Activated CD4-positive, alpha-beta T cell treated with anti-CD3 and anti-CD28 coated beads, Interleukin-2, Interleukin-4, amounts not matched to agents 100 ng/mL and 50 ng/mL, durations not matched to agents 16 hours and 8 hours (primary cell): ENCODE measurements at regions not wholly inside any gene's neighbourhood (a gene's known extent, or its start where the extent isn't known, plus 50 kb on each side); places are given as distances from the start of the nearest gene placed in this dataset.

Source experiments
- DNase-seq: peaks from one replicate; pipeline ENCODE4 v3.0.0-alpha.2; 2020; ENCODE audit warnings: low spot score

GRCh38 chr7:41170466-41170865, 532.4 kb downstream of the INHBA start:
- no peak for DNase-seq

- no peak for DNase-seq
These were observed 533.6 kb downstream of the INHBA start for GRCh38 chr7:41169317-41169716.

- no peak for DNase-seq
These were observed 535.1 kb downstream of the INHBA start for GRCh38 chr7:41167836-41168235.

DNA sequence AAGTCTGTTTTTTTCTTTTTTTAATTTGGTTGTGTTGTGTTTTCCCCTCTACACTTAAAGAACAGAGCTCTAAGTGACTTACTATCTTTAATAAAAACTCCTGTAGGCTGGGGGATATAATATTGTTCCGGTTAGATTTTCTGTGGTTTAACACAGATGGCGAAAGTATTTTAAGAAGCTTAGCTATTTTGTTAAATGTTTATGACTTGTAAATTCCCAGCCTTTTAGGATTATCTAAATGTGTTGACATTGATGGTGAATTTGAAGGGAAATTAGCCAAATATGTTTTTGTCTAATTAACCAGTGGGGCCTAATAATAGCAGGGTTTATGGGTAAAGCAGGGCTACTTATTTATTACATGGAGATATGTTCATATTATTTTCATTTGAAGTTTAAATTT, 538.5 kb downstream of the INHBA start:
- no peak for DNase-seq

DNA sequence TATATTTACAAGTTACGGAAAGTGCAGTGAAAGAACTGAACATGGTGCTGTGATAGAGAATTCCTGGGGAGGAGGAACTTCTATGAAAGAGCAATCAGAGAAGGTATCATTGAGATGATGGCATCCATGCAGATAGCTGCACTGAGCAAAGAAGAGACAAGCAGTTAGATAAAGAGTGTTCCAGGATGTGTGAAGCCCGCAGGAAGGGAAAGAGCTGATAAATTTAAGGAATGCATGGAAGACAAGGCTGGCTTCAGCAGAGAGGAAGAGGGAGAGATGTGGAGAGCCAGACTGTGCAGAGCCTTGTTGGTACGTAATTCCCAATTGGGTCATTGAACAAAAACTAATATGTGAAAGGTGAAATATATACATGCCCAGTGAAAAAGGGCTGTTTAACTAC, 538.9 kb downstream of the INHBA start:
- no peak for DNase-seq

- DNase-seq, result no peak
These were observed 540.3 kb downstream of the INHBA start for GRCh38 chr7:41162612-41163011.

DNA sequence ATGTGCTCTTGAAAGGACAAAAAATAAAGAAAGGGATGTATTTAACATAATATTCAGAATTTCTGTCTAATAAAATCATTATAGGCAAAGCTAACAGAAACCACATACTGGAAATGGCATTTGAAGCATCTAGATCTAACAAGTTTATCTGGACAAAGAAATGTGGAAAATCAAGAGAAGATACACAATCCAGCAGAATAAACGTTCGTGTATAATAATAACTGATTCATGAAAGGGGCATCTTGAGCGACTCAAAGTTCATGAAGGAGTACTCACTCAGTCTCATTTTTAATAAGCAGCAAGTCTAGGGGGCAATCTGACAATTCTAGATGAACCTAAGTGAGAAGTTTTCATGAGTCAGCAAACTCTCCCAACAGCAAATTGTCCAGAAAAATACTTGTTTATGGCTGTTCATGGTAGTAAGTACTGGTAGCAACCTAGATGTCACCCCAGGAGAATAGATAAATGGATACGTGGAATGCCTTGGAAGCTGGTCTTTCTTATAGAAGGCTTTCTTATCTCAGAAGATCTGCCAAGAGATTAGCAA, 541.8 kb downstream of the INHBA start:
- DNase-seq, result no peak

GRCh38 chr7:41156268-41156667, 546.6 kb downstream of the INHBA start:
- no peak for DNase-seq

DNA sequence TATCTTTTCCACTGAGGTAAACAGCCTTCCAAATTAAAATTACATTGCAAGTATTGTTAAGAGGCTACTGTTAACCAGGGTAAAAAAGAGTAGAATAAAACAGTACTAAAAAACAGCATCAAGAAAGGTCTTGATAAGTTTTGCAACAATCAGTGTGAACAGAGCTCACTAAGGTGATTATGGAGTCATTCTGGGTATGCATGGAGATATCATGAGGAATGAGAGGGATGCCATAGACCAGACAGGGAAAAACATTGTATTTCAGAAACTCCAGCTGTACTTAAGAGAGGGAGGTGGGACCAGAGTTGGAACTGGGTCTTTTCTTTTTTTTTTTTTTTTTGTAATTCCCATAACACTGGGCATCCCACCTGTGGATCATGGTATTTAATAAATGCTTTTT, 549.6 kb downstream of the INHBA start:
- DNase-seq, result no peak

GRCh38 chr7:41152179-41152678, 550.7 kb downstream of the INHBA start:
- DNase-seq, result no peak

GRCh38 chr7:41149576-41149975, 553.3 kb downstream of the INHBA start:
- DNase-seq, result no peak

DNA sequence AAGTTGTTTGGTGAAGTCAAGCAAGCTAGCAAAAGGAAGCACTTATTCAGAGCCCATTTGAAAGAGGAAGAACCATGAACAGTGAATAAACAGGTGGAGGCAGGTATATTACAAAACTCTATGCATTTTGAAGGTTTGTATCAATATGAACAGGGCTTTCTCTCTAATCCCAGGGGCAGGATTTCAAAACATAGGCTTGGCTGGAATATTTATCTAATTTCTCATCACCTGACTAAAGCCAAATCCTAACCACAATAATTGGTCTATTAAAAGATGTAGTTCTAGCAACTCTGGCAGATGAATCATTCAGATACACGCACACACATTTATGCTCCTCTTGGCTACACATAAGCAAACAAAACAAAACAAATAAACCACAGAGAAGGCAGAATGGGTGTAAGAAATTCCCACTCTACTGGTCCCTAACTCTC, 554.4 kb downstream of the INHBA start:
- no peak for DNase-seq

DNA sequence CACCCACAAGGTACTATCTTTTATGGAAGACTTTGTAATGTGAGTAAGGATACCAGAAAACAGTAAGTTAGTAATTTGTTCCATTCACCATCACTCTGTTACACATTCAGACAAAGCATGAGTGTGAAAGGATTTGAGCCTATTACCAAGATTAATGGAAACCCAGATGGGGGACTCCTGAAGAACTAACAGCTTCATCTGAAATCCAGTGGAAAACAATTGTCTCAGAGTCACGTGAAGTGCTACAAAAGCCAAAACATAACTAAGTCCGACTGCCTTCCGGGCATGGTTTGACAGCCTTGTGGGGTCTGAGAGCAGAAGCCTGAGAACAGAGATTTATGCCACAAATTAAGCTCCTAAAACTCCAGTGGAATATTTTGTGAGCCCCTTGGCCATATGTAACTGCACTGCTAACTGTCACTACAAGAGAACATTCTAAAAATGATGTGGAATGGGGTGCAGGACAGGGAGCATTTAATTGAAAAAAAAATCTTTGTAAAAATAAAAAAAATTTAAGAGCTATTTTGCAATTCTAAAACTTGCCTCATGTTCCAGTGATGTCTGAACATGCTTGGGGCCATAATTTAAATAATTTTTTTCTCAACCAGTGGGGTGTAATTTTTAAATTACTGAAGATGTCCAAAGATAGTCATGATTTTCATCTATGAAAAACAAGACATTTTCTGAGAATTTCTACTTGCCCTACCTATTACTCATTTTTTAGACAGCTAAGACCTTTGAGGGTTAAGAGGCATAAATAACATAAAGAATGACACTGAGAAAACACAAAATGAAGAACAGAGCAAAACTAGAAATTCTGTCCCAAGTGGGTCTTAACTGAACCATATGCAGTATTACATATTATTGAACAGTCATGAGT, 555.0 kb downstream of the INHBA start:
- no peak for DNase-seq

DNA sequence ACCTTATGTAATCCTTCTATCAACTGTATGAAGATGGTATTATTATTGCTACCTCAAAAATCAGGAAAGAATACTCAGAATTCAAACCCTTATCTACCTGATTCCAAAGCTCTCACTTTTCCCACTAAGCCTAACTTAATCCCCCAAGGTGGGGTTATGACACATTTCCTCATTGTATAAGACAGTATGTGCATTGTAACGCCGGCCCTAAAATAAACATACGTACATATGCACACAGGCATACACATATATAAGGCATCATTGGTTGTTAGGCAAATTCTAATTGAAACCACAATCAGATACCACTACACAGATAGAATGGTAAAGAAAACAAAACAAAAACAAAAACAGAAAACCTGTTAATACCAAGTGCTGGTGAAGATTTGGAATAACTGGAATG, 556.5 kb downstream of the INHBA start:
- DNase-seq, result no peak

- no peak for DNase-seq
These were observed 557.2 kb downstream of the INHBA start for GRCh38 chr7:41145656-41146055.

- DNase-seq, result no peak
These were observed 559.9 kb downstream of the INHBA start for GRCh38 chr7:41142904-41143473.

- no peak for DNase-seq
These were observed 563.1 kb downstream of the INHBA start for GRCh38 chr7:41139789-41140188.

- DNase-seq, result no peak
These were observed 566.3 kb downstream of the INHBA start for GRCh38 chr7:41136551-41136950.

DNA sequence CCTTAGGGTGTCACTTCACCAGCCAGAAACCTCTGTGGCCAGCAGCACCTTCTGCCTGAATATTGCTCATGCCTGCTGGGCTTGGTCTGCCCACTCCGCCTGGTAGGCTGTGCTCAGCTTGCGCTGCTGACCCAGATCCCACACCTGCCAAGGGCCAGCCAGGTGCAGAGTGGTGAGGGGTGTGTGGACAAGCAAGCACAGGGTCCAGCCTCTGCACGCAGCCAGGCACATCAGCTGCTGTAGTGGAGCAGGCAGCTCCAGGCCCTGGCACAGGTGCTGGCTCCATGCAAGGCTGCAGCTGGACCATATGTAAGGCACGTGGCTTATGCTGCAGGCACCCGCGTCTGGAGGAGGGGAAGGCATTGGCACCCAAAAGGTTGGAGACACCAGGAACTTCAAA, 567.4 kb downstream of the INHBA start:
- no peak for DNase-seq

- peak; percentile 3 for DNase-seq
These were observed 568.3 kb downstream of the INHBA start for GRCh38 chr7:41134300-41135255.

GRCh38 chr7:41133690-41134299, 569.1 kb downstream of the INHBA start:
- no peak for DNase-seq

GRCh38 chr7:41131956-41132355, 570.9 kb downstream of the INHBA start:
- DNase-seq, result no peak
